ENCODE measurements at regions not wholly inside any gene's neighbourhood (a gene's known extent, or its start where the extent isn't known, plus 50 kb on each side); places are given as distances from the start of the nearest gene placed in this dataset.

DNA sequence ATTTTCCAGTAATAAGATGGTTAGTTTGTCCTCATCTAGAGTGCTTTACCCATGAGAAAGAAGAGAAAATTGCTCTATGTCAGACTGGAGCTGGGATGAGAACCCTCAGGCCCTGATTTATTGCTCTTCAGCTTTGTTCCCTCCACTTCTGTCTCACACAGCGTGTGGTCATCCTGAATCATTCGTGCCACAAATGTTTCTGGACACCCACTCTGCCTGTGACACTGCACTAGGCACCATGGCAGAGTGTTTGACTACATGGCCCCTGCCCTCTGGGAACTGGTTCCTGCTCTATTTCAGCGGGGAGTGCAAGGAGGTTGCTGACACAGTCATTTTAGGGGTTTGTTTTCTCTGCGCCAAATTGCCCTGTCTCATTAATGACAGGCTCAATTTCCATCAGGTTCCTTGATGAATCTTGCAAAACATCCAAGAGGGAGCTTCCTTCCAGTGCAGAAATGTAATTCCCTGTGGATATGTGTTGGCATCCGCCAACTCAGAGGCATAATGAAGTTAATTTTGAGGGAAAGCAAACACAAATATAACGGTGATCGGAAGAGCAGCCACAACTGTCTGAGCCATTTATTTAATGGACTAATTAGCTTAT lies 207.5 kb downstream of the CLIC5 start:
- intact Hi-C loops (cut with DNase I): no loop called here
- WGBS, 3 donors: 77 to 86% (median 84%) methylated on average over 7 of the region's 7 CpGs
- no peaks in the 10 kb centered on the region for H3K4me1 ChIP-seq (ENCODE audit: insufficient read depth)
- H3K4me3 ChIP-seq: no peak overlapping the region
- TF ChIP-seq EP300 (IDR thresholded peaks at IDR 0.05) (no peak), POLR2A (IDR thresholded peaks at IDR 0.05) (no peak)
- TF ChIP-seq, protein P1, sequence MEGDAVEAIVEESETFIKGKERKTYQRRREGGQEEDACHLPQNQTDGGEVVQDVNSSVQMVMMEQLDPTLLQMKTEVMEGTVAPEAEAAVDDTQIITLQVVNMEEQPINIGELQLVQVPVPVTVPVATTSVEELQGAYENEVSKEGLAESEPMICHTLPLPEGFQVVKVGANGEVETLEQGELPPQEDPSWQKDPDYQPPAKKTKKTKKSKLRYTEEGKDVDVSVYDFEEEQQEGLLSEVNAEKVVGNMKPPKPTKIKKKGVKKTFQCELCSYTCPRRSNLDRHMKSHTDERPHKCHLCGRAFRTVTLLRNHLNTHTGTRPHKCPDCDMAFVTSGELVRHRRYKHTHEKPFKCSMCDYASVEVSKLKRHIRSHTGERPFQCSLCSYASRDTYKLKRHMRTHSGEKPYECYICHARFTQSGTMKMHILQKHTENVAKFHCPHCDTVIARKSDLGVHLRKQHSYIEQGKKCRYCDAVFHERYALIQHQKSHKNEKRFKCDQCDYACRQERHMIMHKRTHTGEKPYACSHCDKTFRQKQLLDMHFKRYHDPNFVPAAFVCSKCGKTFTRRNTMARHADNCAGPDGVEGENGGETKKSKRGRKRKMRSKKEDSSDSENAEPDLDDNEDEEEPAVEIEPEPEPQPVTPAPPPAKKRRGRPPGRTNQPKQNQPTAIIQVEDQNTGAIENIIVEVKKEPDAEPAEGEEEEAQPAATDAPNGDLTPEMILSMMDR (IDR thresholded peaks at IDR 0.05): no peak
- no peak for DNase-seq
- H3K9me3 ChIP-seq: peaks cover 0 to 3% of the 10 kb centered on the region in 2 donors
- no peaks in the 10 kb centered on the region for H3K36me3 ChIP-seq
- no peaks in the 10 kb centered on the region for H3K27me3 ChIP-seq
- no peak overlapping the region for H3K27ac ChIP-seq

DNA sequence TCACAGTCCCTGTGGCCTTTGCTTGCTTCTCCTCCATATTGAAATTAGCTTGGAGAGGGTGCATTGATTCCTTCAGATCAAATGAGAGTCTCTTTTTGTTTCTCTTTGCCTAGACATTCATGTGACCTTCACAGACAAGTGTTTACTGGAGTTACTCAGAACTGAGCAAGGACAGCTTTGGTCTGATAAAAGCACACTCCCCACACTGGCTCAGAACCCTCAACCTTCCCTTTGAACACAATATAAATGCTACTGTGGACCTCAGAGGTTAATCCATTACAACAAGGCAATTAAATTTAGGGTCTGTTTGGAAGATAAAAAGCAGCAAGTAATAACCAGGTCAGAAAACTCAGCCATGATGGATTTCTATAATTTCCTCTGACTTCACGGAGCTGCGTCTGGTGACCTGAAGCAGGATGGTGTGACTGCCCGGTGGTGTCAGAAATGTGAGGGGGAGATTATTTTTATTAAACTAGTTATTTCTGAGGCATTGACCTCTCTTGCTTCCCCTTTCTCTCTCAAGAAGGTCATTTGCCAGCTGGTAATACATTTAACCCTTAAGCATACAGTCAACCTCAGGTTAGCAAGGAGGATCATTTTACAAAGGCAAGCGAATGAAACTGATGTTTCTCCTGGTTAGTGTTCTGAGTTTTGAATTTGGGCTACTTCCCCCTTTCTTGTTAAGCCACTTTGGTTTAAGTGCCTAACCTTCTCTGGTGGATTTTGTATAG lies 208.2 kb downstream of the CLIC5 start:
- Histone ChIP-seq H3K4me3 (no peak overlapping the region), H3K4me1 (ENCODE audit: insufficient read depth) (no peaks in the 10 kb centered on the region), H3K36me3 (no peaks in the 10 kb centered on the region), H3K27me3 (no peaks in the 10 kb centered on the region), H3K27ac (no peak overlapping the region), H3K9me3 (peaks cover 0 to 3% of the 10 kb centered on the region in 2 donors)
- no peak for DNase-seq
- TF ChIP-seq POLR2A (IDR thresholded peaks at IDR 0.05) (no peak), EP300 (IDR thresholded peaks at IDR 0.05) (no peak)
- TF ChIP-seq, protein P1 (IDR thresholded peaks at IDR 0.05): no peak
- intact Hi-C loops (cut with DNase I): no loop called here
- 32 to 55% (median 40%) methylated on average over 4 of the region's 4 CpGs for WGBS, 3 donors

DNA sequence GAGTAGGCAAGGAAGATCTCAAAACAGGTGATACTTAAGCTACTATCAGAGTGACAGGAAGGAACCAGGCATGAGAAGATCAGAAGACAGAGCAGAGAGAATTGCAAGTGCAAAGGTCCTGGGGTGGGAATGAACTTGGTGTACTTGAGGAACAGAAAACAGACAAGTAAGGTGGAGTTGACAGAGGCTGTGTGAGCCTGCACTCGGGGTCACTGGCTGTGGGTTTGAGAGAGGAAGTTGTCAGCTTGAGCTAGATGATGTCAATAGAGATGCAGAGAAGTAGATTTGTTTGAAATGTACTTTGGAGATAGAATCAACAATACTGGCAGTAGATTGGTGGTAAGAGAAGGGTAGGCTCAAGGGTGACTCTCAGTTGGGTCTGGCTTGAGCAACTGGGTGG lies 209.5 kb downstream of the CLIC5 start:
- TF ChIP-seq POLR2A (IDR thresholded peaks at IDR 0.05) (no peak), EP300 (IDR thresholded peaks at IDR 0.05) (no peak)
- TF ChIP-seq, protein P1 (IDR thresholded peaks at IDR 0.05): no peak
- peaks cover 0 to 3% of the 10 kb centered on the region in 2 donors for H3K9me3 ChIP-seq
- no peak for DNase-seq
- no peaks in the 10 kb centered on the region for H3K36me3 ChIP-seq
- no peak overlapping the region for H3K27ac ChIP-seq
- no peak overlapping the region for H3K4me3 ChIP-seq
- H3K27me3 ChIP-seq: no peaks in the 10 kb centered on the region
- H3K4me1 ChIP-seq (ENCODE audit: insufficient read depth): no peaks in the 10 kb centered on the region
- WGBS, 3 donors: 83 to 97% (median 89%) methylated on average over 1 of the region's 1 CpG
- intact Hi-C loops (cut with DNase I): no loop called here

DNA sequence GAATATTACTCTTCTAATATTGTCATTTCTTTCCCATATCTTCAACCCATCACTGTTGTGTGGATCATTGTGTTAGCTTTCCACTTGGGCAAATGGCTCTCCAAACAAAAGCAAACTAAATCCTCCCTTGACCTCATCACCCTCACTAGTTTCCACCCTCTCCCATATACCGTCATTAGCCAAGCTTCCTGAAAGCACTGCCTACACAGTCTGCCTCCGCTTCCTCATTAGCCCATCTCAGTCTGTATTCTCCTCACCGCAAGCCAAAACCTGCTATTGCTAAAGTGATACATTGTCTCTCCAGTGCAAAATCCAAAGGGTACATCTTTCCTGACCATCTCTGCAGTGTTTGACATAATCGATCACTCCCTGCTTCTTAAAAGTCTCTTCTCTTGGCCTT lies 212.6 kb downstream of the CLIC5 start:
- TF ChIP-seq POLR2A (IDR thresholded peaks at IDR 0.05) (no peak), EP300 (IDR thresholded peaks at IDR 0.05) (no peak)
- TF ChIP-seq, protein P1 (IDR thresholded peaks at IDR 0.05): no peak
- 79 to 88% (median 84%) methylated on average over 4 of the region's 4 CpGs for WGBS, 3 donors

More for the DNA sequence above, 212.6 kb downstream of the CLIC5 start:
- Histone ChIP-seq H3K27ac (no peak overlapping the region), H3K27me3 (no peaks in the 10 kb centered on the region), H3K36me3 (no peaks in the 10 kb centered on the region), H3K4me3 (no peak overlapping the region), H3K9me3 (peaks cover 0 to 3% of the 10 kb centered on the region in 2 donors), H3K4me1 (ENCODE audit: insufficient read depth) (no peaks in the 10 kb centered on the region)
- intact Hi-C loops (cut with DNase I): no loop called here
- no peak for DNase-seq

Data from ovary (tissue), 7 donors.